ENCODE measurements at regions not wholly inside any gene's neighbourhood (a gene's known extent, or its start where the extent isn't known, plus 50 kb on each side); places are given as distances from the start of the nearest gene placed in this dataset.

DNA sequence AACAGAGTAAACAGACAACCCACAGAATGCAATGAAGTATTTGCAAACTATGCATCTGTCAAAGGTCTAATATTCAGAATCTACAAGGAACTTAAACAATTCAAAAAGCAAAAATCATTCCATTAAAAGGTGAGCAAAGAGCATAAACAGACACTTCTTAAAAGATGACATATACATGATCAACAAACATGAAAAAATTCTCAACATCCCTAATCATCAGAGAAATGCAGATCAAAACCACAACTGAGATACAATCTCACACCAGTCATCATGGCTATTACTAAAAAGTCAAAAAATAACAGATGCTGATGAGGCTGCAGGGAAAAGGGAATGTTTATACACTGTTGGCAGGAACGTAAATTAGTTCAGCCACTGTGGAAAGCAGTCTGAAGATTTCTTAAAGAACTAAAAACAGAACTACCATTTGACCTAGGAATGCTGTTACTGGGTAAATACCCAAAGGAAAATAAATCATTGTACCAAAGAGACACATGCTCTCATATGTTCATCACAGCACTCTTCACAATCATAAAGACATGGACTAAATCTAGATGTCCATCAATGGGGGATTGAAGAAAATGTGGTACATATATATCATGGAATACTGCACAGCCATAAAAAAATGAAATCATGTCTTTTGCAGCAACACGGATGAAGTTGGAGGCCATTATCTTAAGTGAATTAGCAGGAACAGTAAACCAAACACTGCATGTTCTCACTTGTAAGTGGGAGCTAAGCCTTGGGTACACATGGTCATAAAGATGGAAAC is 393.3 kb upstream of the CBLB start:
- TF ChIP-seq, protein P1, sequence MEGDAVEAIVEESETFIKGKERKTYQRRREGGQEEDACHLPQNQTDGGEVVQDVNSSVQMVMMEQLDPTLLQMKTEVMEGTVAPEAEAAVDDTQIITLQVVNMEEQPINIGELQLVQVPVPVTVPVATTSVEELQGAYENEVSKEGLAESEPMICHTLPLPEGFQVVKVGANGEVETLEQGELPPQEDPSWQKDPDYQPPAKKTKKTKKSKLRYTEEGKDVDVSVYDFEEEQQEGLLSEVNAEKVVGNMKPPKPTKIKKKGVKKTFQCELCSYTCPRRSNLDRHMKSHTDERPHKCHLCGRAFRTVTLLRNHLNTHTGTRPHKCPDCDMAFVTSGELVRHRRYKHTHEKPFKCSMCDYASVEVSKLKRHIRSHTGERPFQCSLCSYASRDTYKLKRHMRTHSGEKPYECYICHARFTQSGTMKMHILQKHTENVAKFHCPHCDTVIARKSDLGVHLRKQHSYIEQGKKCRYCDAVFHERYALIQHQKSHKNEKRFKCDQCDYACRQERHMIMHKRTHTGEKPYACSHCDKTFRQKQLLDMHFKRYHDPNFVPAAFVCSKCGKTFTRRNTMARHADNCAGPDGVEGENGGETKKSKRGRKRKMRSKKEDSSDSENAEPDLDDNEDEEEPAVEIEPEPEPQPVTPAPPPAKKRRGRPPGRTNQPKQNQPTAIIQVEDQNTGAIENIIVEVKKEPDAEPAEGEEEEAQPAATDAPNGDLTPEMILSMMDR (IDR thresholded peaks at IDR 0.05): no peak
- no peak for TF ChIP-seq POLR2A (IDR thresholded peaks at IDR 0.05)

Data from body of pancreas (tissue), 4 donors.